Ovary (tissue), 7 donors: ENCODE measurements at regions not wholly inside any gene's neighbourhood (a gene's known extent, or its start where the extent isn't known, plus 50 kb on each side); places are given as distances from the start of the nearest gene placed in this dataset.

Experiments used
- DNase-seq, 5 donors: peaks; one replicate each; pipeline ENCODE4 v3.0.0-alpha.2; 2019 to 2020
- H3K27ac ChIP-seq, 2 donors: fragments of 200-600 bp; one replicate each; pipeline versions ENCODE4 v1.5.1 to v1.8.0; 2019 to 2022
- H3K27me3 ChIP-seq: fragments of 200-600 bp; one replicate; pipeline ENCODE4 v1.8.0; 2022
- H3K36me3 ChIP-seq: fragments of 200-600 bp; sonication (generic); one replicate; pipeline ENCODE4 v1.5.1; 2019
- H3K4me1 ChIP-seq: one replicate; pipeline ENCODE4 v1.8.1; 2013; ENCODE audit warnings: mild to moderate bottlenecking, moderate library complexity; ENCODE audit not compliant: insufficient read depth
- H3K4me3 ChIP-seq: fragments of 200-600 bp; sonication (generic); one replicate; pipeline ENCODE4 v1.5.1; 2017
- H3K9me3 ChIP-seq, 2 donors: fragments of 200-600 bp in 1 of 2; sonication (generic) in 1 of 2; one replicate each; pipeline versions ENCODE4 v1.5.1 to v1.8.1; 2013 to 2019; ENCODE audit warnings: mild to moderate bottlenecking in 1 of 2, moderate library complexity in 1 of 2
- CTCF ChIP-seq, 3 donors: fragments of 450-650 bp in 2 of 3; fragments of 200-600 bp in 1 of 3; IDR thresholded peaks; one replicate each; pipeline versions ENCODE4 v1.5.1 to v1.8.0; 2016 to 2022; ENCODE audit warnings: antibody characterized with exemption in 3 of 3, mild to moderate bottlenecking in 1 of 3
- EP300 ChIP-seq: sonication (generic); formaldehyde crosslinking; IDR thresholded peaks from one replicate; pipeline ENCODE4 v1.6.1; 2017; ENCODE audit warnings: antibody characterized with exemption
- POLR2A ChIP-seq: fragments of 450-650 bp; IDR thresholded peaks from one replicate; pipeline ENCODE4 v1.6.1; 2017; ENCODE audit warnings: antibody characterized with exemption, mild to moderate bottlenecking, moderate library complexity
- WGBS, 3 donors: extraction: QIAGEN DNeasy Blood & Tissue Kit in 1 of 3; methylation state at CpG; one replicate each; pipeline versions ENCODE4 v1.1.5 to v1.1.7; 2013 to 2017; 5-methylcytosine and 5-hydroxymethylcytosine counted together
- intact Hi-C, 4 donors: fragments of 100-400 bp; cut with DNase I; formaldehyde crosslinking; loops; one replicate each; pipeline versions ENCODE4 v1.11.0 to v1.15.1; 2022 to 2023
- donor health status: DM: no; HTN: no; CAD: no; lungs with moderate emphysema.
- donor health status: DM: no; HTN: no; CAD: no.
- donor health status: Bipolar disorder and iron deficiency.
- donor health status: DM: no; HTN: no; CAD: no.
- donor health status: DM: yes; HTN: yes; CAD: no.

- peaks cover 0 to 5% of the 10 kb centered on the region in 2 donors for H3K9me3 ChIP-seq
- 61 to 66% (median 65%) methylated on average over 3 of the region's 3 CpGs for WGBS, 3 donors
- H3K4me1 ChIP-seq: no peaks in the 10 kb centered on the region
- H3K4me3 ChIP-seq: no peak overlapping the region
- TF ChIP-seq EP300 (no peak), POLR2A (no peak), CTCF (IDR thresholded peaks at IDR 0.05) (no peak)
- no peaks in the 10 kb centered on the region for H3K27me3 ChIP-seq
- no peaks in the 10 kb centered on the region for H3K36me3 ChIP-seq
- intact Hi-C loops: no loop called here
- DNase-seq: no peak
- H3K27ac ChIP-seq: no peak overlapping the region
Measured at GRCh38 chr16:25317732-25318316, 60.2 kb upstream of the ZKSCAN2 start.

GRCh38 chr16:25311950-25312349 lies 54.3 kb upstream of the ZKSCAN2 start:
- no peaks in the 10 kb centered on the region for H3K4me1 ChIP-seq
- peaks cover 0 to 5% of the 10 kb centered on the region in 2 donors for H3K9me3 ChIP-seq
- H3K27ac ChIP-seq: no peak overlapping the region
- DNase-seq: no peak
- H3K36me3 ChIP-seq: no peaks in the 10 kb centered on the region
- no peak for TF ChIP-seq CTCF (IDR thresholded peaks at IDR 0.05)
- intact Hi-C loops: no loop called here
- no peaks in the 10 kb centered on the region for H3K27me3 ChIP-seq
- H3K4me3 ChIP-seq: no peak overlapping the region

- Histone ChIP-seq H3K4me3 (no peak overlapping the region), H3K9me3 (peaks cover 0 to 5% of the 10 kb centered on the region in 2 donors), H3K36me3 (no peaks in the 10 kb centered on the region), H3K27me3 (no peaks in the 10 kb centered on the region), H3K27ac (no peak overlapping the region), H3K4me1 (no peaks in the 10 kb centered on the region)
- TF ChIP-seq CTCF (IDR thresholded peaks at IDR 0.05) (no peak), POLR2A (no peak), EP300 (no peak)
- 87 to 96% (median 88%) methylated on average over 2 of the region's 2 CpGs for WGBS, 3 donors
- DNase-seq: no peak
- intact Hi-C loops: no loop called here
Measured at GRCh38 chr16:25311039-25311438, 53.4 kb upstream of the ZKSCAN2 start.
